Left forelimb (tissue), 1 donor: ENCODE measurements at regions not wholly inside any gene's neighbourhood (a gene's known extent, or its start where the extent isn't known, plus 50 kb on each side); places are given as distances from the start of the nearest gene placed in this dataset.
"Not testable (repeated sequence)": the region's sequence is repeated elsewhere in the genome, so short reads cannot be mapped to it uniquely, and the experiment has no call there.

Source experiments
- DNase-seq: peaks from one replicate; pipeline ENCODE4 v3.0.0-alpha.2; 2018; ENCODE audit warnings: low spot score

DNA sequence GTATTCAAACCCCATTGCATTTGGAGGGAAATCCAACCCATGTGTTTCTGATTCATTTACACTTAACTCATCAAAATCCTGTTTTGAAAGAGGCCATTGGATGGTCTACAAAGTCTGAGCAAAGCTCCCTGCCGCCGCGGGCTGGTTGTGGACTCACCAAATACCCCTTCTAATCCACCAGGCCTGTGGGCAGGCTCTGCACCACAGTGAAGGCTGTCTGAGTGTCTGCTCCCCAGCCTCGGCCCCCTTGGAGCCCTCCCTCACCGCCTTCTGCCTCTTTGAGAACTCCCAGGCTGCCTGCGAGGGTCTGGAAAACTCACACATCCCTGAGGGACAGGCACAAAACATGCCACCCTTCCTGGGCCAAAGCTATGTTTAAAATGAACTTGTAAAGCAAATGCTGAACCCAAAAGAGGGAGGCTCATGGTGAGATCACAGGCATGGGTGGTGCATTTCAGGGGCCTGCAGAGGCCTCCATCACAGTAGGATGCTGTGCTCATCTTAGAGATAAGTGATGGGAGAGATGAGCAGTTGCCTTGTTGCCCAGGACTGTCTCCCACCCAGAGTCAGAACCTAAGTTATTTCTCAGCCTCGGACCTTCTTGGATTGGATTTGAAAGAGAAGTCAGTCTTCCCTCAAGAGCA is 225.0 kb downstream of the CYP26B1 start:
- peak; percentile 57 for DNase-seq

DNA sequence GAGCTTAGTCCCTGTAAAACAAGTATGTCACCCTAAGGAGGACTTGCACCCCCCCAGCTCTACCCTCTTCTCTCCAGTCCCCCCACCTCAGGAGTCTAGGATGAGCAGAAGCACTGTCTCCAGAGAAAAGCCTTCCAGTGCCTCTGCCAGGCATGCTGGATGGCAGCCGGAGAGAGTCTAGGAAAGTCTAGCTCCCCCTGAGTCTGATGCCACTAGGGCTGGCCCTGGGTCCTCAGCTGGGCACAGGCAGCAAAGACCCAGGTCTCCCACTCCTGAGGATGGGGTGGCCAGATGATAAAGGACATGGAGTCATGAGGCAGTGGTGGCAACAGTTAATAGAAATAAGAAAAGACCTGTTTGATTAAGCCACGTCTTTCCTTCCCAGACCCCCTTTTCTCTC is 225.6 kb downstream of the CYP26B1 start:
- DNase-seq = no peak

DNA sequence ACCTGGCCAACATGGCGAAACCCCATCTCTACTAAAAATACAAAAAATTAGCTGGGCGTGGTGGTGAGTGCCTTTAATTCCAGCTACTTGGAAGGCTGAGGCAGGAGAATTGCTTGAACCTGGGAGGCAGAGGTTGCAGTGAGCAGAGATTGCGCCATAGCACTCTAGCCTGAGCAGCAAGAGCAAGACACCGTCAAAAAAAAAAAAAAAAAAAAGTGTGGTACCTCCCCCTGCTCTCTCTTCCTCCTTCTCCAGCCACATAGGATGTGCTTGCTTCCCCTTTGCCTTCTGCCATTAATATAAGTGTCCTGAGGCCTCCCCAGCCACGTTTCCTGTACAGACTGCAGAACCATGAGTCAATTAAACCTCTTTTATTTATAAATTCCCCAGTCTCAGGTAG is 226.8 kb downstream of the CYP26B1 start:
- DNase-seq = not testable (repeated sequence)

DNA sequence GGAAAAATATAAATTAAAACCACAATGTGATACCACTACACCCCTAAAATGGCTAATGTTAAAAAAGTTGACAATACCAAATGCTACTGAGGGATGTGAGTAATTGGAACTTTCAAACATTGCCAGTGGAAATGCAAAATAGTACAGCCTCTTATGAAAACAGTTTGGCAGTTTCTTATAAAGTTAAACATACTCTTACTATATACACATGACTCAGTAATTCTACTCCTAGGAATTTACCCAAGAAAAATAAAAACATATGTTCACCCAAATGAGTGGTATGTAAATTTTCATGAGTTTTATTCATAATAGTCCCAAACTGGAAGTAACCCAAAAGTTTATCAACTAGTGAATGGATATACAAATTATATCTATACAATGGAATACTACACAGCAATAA is 228.0 kb downstream of the CYP26B1 start:
- DNase-seq = no peak

DNA sequence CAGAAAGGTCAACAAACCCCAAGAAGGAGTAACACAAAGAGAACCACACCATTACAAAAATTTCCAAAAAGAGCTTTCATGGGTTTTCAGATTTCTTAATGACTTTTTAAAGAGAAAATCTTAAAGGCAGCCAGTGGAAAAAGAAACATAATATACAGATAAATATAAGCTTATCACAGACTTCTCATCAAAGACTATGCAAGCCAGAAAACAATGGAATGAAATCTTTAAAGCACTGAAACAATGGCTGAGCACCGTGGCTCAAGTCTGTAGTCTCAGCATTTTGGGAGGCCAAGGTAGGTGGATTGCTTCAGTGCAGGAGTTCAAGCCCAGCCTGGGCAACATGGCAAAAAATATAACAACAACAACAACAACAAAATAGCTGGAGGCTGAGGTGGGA is 237.4 kb downstream of the CYP26B1 start:
- peak; percentile 9 for DNase-seq

DNA sequence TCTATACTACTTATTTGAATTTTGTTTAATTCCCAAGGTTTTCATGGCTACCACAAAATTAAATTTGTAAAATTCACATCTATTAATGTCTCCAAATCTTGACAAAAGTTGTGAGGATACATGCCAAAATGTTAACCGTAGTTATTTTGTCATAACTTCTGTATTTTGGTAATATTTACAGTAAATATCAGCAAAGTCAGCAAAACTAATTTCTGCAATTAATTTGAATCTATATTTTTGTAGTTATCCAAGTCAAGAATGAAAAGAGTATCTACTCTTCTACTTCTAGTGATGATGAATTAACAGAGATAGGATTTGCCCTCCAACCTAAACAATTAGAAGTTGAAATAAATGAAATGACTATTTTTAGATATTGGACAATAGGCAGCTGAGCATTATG is 238.9 kb downstream of the CYP26B1 start:
- DNase-seq = no peak

DNA sequence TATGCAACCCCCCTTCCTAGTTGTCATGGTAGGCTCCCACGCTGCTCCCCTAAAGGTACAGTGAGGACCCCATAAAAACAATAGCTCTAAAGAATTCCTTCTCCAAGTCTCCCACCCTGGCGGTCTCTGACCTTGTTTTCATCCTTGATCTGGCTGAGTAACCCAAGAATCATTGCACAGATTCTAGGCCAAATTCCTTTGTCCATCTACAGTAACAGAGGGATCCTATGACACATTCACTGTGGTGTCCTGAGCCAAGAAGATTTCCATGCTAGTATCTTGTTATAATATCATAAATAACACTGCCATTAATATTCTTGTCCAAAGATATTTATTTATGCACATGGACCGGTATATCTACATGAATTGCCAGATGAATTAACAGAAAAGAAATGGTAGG is 240.2 kb downstream of the CYP26B1 start:
- no peak for DNase-seq

DNA sequence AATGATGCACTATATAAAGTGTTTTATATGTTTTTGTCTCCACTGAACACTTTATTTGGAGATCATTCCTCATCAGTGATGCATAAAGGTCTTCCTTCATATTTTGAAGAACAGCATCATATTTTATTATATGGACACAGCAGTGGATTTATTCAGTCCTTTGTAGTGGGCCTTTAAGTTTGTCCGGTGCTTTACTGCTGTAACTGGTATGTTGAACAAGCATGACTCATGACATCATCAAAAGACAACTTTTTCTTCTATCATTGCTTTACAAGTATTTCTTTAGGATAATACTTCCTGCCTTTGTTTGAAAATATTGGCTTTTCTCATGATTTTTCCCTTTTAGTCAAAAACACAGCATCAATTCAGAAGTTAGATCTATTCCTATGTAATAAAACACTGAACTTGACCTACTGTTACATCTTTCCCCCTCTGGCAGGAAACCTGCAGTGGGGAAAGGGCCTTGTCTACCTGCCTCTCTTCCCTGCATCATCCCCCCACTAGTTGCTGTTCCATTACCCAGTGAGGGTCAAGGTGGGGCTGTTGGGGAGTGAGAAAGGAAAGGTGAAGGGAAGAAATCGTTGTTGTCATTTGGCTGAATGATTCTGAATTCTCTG is 241.2 kb downstream of the CYP26B1 start:
- peak; percentile 30 for DNase-seq

DNA sequence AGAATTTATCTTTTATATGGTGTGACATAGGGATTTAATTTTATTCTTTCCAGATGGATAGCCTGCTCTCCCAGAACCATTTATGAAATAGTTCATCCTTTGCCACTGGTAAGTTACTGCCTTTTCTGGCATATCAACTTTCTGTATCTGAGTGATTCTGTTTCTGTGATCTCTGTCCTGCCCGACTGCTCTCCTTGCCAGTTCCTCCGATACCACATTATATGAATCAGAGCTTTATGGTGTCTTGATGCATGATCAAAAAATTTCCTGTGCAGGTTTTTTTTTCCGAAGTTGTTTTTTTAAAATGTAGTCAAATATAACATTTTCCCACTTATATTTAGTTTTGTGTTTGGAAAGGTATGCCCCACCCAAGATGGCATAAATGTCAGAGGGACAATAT is 242.5 kb downstream of the CYP26B1 start:
- peak; percentile 8 for DNase-seq

DNA sequence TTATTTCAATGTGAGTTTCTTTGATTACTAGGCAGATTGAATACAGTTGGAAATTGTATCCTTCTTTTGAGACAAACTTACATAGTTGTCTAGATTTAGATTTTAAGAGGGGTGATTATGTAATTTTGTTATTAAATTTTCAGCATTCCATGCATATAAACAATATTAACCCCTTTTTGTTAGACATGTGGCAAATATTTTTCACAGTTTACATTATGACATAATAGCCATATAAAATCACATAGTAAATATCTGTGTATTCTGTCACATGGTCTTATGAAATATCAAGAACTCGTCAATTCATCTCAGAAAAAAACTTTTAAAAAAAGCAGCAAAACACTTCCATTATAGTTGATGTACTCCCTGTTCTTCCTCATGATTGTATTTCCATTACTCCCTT is 243.8 kb downstream of the CYP26B1 start:
- no peak for DNase-seq

DNA sequence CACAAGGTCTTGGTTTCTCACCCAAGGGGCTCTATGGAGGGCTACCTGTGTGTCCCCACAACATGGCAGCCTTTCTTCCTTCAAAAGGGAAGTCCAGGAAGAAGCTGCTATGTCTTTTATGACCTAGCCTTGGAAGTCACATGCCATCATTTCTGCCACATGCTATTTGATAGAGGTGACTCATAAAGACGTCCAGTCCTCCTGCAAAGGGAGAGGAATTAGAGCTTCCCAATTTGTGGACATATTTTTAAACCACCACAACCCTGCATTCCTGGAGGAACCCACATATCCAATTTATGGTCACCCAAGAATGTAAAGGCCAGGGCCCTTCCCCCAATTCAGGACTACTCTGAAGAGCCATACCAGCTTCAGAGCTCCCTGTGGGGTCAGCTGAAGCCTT is 246.2 kb downstream of the CYP26B1 start:
- peak; percentile 14 for DNase-seq

DNA sequence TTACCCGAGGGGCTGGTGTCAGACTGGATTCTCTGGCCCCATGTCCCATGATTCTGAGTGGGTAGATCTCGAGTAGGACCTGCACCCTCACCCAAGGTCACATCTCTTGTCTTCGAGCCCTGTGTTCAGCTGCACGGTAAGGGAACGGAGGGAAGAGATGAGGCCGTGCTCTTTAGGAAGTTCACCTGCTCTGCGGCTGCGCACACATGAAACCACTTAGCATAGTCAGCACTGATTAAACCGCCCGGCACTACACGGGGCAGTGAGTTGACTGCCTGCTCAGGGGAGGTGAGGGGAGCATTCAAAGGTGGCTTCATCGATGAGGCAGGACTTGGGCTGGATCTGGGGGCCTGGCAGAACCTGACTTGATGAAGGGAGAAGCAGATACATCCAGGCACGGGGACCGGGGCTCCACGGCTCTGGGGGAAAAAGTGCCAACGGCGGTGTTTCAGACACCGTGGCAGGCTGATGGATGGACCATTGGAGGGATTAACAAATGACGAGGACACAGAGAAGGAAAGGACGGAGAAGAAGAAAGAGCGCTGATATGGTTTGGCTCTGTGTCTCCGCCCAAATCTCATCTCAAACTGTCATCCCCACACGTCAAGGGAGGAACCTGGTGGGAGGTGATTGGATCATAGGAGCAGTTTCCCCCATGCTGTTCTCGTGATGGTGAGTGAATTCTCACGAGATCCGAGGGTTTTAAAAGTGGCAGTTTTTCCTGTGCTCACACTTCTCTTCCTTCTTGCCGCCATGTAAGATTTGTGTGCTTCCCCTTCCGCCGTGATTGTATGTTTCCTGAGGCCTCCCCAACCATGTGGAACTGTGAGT is 248.6 kb downstream of the CYP26B1 start:
- peak; percentile 41 for DNase-seq

DNA sequence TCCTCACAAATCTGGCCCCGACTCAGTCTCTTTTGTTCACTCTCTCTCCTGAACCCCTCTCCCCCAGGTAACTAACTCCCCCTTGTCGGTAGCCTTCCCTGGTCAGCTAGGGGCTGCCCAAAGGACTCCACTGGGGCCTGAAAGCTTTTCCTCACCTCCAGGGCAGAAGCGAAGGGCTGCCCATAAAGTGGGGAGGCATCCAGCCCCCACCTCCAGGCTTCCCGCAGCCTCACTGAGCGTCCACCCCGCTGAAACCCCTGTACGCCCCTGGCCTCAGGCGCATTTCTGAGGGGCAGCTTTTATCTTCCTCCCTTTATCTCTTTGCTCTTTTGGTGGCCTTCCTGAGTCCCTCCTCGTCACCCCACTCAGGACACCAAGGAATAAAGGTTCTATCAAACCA is 249.3 kb downstream of the CYP26B1 start:
- no peak for DNase-seq

DNA sequence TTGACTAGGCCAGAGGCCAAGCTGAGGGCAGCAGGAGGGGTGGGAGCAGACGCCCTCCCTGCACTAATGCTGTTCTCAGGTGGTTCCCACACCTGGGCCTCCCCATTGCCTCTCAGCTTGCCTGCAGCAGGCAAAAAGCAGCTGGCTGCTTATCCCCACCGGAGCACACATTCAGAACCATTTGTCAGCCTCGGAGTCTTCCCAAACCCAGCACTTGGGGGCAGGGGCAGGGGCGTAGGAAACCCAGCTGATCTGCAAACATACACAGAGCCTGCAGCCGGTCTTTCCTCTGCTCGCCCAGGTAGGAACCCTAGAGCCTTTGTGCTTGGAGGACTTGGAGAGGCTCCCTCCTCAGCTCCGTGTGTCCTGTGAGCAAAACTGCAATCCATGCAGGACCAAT is 249.8 kb downstream of the CYP26B1 start:
- peak; percentile 41 for DNase-seq

DNA sequence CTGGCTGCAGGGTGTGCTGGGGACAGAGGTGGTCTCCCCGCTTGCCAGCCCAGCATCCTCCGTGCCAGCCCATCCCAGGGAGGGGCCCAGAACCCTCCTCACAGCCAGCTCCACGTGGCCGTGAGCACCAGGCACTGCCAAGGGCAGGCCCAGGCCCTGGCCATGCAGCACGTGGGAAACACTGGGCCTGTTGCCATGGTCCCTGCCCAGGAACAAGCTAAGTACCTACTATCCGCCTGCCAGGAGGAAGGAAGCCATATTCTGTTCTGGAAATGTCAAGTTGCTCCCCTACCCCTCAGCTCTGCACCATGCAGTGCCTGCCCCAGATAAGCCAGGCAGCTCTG is 250.6 kb downstream of the CYP26B1 start:
- peak; percentile 50 for DNase-seq

DNA sequence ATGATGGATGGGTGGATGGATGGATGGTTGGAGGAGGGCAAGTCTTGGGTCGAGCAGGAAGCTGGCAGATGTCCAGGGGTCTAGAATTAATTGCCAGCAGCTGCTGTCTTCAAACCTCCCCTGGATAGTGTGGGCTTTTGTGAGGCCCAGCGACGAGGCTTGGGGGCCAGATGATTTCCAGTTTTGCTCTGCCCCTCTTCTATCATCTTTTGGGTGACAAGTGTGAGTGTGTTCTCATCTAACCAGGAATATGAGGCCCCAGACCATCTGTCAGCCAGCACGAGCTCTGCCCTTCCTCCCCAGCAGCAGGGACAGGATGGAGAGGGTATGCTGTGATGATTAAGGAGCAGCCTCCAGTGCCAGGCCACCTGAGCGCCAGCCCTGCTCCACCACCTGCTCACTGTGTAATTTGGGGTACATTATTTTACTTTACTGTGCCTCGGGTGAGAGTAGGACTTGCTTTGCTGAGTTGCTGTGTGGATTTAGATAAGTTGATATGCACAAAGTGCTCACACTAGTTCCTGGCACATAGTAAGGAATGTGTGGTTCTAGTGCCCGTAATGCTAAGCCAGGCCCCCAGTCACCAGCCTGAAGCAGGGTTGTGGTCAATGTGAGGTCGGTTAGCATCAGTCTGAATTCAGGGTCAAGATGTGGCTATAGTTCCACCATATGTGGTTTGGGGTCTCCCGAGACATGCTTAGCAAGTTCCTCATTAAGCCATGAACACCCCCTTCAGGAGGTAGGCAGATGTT is 251.1 kb downstream of the CYP26B1 start:
- DNase-seq = peak; percentile 62

DNA sequence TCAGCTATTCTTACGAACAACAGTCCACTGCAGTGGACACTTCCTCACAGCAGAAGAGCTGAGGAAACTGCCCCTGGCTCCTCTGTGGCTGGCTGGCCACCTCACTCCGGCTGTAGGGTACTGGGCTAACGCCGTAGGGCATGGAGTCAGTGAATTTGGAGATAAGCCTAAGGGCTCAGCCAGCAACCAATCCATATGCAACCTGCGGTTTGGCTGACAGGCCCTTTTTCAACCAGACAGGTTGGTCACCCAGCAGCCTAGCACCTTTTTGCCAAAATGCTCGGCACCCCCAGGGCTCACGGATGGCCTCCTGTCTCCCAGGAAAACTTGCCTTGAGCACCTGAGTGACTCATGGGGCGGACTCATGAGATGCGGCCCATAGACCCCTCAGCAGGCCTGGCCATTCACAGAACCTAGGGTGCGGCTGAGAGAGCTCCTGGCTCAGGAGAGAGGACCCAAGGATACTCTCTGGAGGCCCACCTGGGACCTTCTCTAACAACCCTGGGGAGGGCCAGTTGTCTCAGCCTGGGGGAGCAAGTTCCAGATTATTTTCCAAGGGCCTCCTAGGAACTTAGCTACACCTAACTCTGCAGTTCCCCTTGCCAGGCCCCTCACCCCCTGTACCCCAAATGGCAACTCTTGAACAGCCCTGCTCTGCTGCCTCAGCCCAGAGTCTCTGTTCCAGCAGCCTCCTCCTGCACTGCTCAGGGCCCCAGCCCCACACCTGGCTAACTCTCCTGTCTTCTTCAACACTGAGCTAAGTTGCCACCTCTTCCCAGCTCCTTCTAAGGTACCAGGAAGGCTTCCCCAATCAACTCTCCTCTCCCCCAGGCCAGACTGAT is 252.1 kb downstream of the CYP26B1 start:
- DNase-seq = peak; percentile 55

DNA sequence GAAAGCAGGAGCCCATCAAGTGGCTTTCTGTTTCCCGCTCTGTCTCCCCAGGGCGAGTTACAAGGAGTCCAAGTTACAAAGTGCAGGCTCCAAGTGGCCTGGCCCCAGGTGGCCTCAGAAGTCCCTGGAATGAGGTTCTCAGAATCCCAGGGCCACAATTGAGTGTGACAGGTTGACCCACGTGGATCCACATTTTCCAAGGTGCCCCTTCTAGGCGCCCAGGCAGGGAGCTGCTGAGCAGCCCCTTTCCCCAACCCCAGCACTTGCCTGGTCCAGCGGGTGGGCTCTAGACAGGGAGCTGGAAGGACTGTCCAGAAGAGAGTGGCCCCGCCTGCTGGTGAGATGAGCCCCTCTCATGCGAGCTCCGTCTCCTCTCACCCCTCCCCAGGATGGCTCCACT is 253.4 kb downstream of the CYP26B1 start:
- DNase-seq = peak; percentile 36

DNA sequence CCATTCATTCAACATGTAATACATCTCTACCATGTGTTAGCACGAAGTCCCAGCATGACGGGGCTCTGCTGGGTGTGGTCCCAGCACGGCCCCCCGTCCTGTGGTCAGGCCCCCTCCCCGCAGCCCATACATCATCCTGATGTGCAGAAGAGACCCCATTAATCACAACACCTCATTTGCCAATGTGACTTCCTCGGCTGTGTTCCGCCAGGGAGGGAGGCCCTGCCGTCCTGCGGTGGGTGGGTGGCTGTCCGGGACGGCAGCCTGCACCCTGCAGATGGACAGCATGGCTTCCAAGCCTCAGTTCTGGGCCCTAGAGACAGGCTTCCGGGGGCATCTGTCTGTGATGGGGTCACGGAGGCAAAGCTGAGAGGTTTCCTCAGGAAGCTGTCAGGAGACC is 254.0 kb downstream of the CYP26B1 start:
- DNase-seq = peak; percentile 30

DNA sequence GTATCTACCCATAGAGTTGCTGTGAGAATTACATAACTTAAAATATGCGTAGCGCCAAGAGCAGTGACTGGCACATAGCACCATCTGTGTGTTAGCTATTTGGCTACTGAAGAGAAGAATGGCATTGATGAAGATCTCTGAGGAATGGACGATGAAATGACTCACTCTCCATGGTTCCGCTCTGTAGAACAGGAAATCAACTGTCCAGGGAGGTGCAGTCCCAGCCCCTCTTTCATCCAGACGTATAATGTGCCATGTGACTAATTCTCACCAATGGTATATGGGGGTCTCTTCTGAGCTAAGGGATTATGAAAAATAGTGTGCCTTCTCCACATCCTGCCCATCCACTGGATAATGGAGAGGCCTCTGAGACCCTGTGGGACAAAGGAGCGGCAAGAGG is 254.8 kb downstream of the CYP26B1 start:
- peak; percentile 26 for DNase-seq

DNA sequence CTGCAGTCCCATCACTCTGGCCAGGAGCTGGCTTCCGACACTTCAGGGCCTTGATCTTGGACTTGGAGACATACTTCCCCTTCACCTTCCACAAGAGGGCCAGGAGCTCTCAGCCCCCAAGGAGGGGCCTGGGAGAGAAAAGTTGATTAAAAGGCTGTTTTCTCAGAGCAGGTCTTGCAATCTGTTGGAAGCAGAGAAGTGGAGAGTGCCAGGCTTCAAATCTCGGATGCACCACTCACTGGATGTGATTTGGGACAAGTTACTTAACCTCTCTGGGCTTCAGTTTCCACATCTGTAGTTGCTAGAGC is 255.3 kb downstream of the CYP26B1 start:
- peak; percentile 9 for DNase-seq
